NCI-H748 (cell line): ENCODE measurements at regions not wholly inside any gene's neighbourhood (a gene's known extent, or its start where the extent isn't known, plus 50 kb on each side); places are given as distances from the start of the nearest gene placed in this dataset.
"Not testable (repeated sequence)": the region's sequence is repeated elsewhere in the genome, so short reads cannot be mapped to it uniquely, and the experiment has no call there.

Experiments used
- DNase-seq: peaks from one replicate; lab custom pipeline; 2025; ENCODE audit not compliant: unreplicated experiment; lab: John Stamatoyannopoulos, UW

DNA sequence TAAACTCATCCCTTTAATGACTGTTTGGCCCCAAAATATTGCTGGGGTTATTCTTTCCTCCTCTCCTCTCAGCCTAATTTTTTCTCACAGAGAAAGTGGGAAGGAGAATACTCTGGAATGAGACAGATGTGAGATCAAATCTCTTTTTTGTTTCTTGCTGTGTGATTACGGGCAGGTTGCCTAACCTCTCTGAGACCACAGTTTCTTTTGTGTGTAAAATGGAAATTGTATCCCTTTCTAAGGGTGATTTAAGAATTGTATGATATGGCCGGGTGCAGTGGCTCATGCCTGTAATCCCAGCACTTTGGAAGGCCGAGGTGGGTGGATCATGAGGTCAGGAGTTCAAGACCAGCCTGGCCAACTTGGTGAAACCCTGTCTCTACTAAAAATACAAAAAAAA lies 111.5 kb upstream of the MRPS22 start:
- DNase-seq: not testable (repeated sequence)

DNA sequence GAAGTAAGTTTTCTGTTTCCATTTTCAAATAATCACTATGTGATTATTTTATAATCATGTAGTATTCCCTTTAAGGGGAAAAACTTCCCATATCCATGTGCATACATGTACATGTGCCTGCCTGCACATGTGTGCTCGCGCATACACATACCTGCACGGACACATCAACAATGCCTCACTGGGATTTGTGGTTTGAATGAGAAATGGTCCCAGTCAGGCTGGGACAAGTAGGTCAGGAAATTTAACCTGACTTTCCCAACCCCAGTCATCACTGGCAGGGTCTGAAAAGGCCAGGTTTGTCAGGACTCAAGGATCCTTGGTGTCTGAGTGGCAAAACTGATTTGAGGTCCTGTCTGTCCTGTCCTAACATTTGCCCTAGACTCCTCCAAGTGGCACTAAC lies 109.3 kb upstream of the MRPS22 start:
- DNase-seq: no peak

- no peak for DNase-seq
Measured at GRCh38 chr3:139235192-139235591, 108.6 kb upstream of the MRPS22 start.

DNA sequence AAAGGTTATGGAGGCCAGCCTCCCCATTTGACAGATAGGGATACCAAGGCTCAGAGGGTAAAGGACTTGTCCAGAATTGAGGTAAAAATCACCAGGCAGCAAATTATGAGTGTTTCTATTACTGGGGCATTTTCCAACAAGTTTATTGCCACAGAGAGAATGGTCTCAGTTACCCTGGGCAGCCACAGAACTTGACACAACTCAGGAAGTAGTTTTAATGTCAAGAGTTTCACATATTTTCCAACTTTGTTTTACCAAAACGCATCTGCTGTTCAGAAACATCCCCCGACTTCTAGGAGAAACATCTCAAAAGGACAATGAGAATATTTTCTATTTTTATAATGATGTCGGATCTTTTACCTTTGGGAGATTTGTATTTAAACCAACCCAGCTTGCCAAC lies 107.5 kb upstream of the MRPS22 start:
- DNase-seq: no peak

- no peak for DNase-seq
Measured at GRCh38 chr3:139238281-139239030, 105.4 kb upstream of the MRPS22 start.

DNA sequence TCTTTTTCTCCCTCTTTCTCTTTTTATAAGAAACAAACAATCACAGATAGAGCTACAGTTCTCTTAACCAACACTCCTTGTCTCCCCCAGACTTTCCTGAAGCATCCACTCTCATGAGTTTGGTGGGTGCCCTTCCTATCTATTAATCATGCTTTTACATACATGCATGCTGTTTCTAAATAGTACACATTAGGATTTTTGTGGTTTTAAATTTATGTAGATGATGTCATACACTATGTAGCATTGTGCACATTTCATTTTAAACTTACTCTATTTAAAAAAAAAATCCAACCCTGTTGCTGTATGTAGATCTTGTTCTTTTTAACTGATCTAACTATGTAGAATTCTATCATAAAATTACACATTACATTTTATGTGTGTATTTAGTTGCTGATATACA lies 104.3 kb upstream of the MRPS22 start:
- no peak for DNase-seq

DNA sequence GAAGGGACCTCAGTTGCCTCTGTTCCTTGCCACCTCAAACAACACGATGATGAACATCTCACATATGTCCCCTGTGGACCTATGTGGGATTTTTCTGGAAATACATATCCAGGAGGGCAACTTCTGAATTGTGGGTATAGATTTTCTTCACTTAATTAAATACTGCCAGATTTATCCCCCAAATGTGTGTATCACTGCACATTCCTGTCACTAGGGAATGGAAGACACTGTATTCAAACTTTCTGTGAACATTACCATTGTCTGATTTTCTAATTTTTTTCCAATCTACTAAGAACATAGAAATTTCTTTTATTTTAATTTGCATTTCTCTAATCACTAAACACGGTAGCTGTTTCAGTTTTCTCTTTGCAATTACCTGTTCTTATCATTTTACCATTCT lies 102.0 kb upstream of the MRPS22 start:
- DNase-seq: no peak

GRCh38 chr3:139243710-139244109 lies 100.1 kb upstream of the MRPS22 start:
- DNase-seq: no peak

- DNase-seq: no peak
Measured at GRCh38 chr3:139248593-139249255, 95.1 kb upstream of the MRPS22 start.

- no peak for DNase-seq
Measured at GRCh38 chr3:139251529-139251928, 92.3 kb upstream of the MRPS22 start.

DNA sequence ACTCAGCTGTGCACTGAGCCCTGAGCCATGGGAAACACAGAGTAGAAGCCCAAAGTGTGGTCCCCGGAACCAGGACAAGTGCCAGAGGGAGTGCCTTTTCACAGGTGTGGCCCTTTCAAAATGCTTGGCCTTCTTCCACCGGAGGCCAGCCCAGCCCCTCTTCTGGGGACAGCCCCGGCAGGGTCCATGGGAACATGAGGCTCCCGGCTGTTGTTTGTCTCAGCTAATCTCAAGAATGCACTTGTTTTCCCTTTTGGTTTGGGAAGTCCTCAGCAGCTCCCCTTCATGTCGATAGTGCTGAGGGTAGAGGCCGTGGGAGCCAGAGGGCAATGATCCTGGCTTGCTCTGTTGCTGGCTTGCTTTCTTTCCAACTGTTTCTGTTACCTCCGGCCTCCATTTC lies 91.1 kb upstream of the MRPS22 start:
- DNase-seq: no peak

DNA sequence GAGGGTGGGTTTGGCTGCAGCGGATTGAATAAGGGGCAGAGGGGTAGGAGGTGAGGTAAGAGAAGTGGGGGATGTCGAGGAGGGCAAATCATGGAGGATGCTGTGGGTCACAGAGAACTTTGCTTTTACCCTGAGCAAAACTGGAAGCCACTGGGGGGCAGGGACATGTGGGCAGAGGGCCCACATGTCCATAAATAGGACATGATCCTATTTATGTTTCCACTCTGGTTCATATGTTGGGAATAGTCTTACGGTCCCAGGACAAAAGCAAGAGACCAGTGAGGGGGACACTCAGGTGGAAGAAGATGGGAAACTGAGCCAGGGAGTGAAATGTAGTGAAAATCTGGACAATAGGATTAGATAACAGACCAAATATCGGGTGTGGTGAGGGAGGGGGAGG lies 85.5 kb upstream of the MRPS22 start:
- no peak for DNase-seq

DNA sequence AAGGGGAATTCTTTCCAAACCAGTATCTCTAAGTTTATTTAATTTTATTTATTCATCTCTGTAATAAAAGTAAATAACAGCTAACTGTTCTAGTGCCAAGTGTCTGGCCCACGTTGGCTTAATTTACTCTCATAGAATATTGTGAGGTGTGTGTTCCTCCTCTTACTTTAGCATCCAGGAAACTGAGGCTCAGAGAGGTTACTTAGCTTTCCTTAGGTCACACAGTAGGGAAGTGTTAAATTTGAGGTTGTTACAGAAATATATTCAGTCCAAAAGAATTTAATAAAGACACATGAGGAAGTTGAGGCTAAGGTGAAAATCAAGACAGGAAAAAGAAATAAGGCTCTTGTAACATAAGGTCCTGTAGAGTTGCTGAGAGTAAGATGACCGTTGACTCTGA lies 84.4 kb upstream of the MRPS22 start:
- DNase-seq: no peak

DNA sequence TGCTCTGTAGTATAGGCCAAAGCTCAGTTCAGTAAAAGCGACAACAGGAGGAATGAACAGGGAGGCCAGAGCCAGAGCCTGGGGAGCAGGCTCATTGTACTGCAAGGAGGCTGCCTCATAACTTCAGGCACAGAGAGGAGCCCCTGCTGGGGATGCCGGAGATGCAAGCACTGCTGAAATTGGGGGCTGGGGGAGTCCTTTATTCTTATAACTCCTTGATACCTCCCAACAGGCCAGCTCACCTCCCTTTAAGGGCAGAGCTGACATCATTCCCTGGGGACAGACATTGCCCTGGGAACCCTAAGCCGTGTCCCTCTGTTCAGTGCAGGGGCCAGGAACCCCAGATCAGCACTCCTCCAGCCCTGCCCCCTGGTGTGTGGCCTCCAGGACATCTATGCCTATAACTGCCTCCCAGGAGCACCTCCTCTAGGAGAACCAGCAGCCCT lies 83.8 kb upstream of the MRPS22 start:
- no peak for DNase-seq

GRCh38 chr3:139260793-139261736 lies 82.8 kb upstream of the MRPS22 start:
- no peak for DNase-seq

GRCh38 chr3:139261754-139262586 lies 81.8 kb upstream of the MRPS22 start:
- DNase-seq: no peak

DNA sequence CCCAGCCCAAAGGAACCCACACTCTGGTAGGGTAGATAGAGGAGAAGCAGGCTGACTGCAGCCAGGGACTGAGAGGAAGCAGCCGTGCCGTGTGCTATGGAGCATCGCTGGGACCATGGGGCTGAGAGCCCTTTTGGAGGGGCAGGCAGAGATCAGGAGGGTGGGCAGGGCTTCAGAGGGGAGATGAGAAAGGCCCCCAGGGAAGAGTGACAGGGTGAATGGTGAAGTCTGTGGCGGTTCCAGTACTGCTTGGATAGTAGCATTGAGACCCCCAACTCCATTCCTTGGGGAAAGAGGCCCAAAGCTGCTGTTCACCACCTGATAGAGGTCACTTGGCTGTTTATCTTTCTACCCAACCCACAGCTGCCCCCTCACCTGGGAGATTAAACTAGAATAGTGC lies 80.0 kb upstream of the MRPS22 start:
- DNase-seq: no peak

DNA sequence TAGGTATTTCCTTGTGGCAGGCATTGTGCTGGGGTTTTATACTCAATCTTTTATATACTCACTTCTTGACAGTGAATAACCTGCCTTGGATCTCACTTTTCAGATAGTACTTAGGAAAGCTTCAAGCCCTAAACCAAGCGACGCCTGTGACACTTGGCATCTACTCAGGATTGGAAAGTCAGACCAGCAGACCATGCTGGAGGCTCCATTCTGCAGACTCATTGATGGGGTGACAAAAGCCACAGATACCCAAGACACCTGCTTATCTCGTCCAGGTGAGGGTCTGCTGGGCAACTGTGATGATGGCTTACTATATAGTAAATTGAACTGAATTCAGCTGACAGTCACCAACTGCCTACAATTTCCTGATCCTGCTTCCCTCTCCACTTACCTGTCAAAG lies 79.4 kb upstream of the MRPS22 start:
- DNase-seq: no peak

DNA sequence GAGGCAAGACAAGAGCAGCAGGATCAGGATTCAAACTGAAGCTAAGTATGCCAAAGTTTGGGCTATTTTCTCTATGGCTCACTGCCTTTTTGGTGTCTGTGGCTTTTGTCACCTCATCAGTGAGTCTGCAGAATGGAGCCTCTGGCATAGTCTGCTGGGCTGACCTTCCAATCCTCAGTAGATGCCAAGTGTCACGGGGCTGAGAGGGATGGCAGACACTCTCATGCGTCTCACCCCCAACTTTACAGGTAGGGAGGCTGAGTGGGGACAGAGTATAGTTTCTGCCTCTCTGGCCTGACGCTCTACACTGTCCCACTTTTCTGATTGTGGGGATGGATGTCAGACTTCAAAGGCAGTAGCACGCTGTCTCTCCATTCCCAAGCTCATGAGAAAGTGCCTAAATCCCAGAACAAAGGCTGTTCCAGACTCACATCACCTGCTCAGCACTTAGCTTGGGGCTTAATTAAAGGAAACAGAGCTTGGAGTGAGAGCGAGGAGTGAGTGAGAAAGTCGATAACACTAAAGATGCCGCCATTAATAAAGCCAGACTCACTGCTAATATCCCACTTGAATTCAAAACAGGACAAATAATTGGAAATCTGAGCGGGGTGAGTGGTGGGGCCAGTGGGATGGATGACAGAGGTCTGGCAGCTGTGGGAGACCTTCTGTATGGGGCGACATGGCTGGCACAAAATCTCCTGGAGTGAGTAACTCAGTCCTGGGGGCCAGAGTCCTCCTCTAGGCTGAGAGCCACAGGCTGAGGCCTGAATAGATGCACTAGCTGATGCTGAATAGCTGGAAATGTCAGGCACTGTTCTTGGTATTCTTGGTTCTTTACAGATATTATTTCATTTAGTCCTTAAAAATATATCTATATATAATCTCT lies 78.4 kb upstream of the MRPS22 start:
- DNase-seq: no peak
